A673 (cell line): ENCODE measurements at regions not wholly inside any gene's neighbourhood (a gene's known extent, or its start where the extent isn't known, plus 50 kb on each side); places are given as distances from the start of the nearest gene placed in this dataset.

ENCODE experiments used
- BruUV-seq: library from RNA; stranded (reverse); fragments of 400-500 nt; replicated peaks from 2 replicates; lab custom pipeline; 2021; lab: Mats Ljungman, UMichigan
- CTCF ChIA-PET: fragments of 300-600 bp; sonication (Branson Sonifier 250); formaldehyde crosslinking; loops from one replicate; lab custom pipeline; 2022; ENCODE audit warnings: antibody characterized with exemption; lab: Charles Lee
- POLR2A ChIA-PET: fragments of 300-600 bp; sonication (Branson Sonifier 250); formaldehyde crosslinking; loops from one replicate; lab custom pipeline; 2022; ENCODE audit warnings: antibody characterized with exemption; ENCODE audit not compliant: low non-redundant PET; lab: Charles Lee
- DNase-seq: peaks from one replicate; pipeline ENCODE4 v3.0.0-alpha.2; 2015; ENCODE audit warnings: low spot score
- H3K27ac ChIP-seq: fragments of 200-600 bp; sonication (generic); 2 replicates; pipeline ENCODE4 v1.5.1; 2016; ENCODE audit warnings: mixed run types, low read depth, mild to moderate bottlenecking, mixed read lengths, antibody characterized with exemption, low read length; ENCODE audit not compliant: poor library complexity, severe bottlenecking
- H3K27me3 ChIP-seq: fragments of 200-600 bp; sonication (generic); replicated peaks from 2 replicates; pipeline ENCODE4 v1.6.1; 2017; ENCODE audit warnings: mixed run types, low read depth, mild to moderate bottlenecking, mixed read lengths, antibody characterized with exemption, low read length; ENCODE audit not compliant: insufficient read depth, poor library complexity
- H3K36me3 ChIP-seq: fragments of 200-600 bp; sonication (generic); 2 replicates; pipeline ENCODE4 v1.6.1; 2016; ENCODE audit warnings: mixed run types, mild to moderate bottlenecking, mixed read lengths, antibody characterized with exemption, low read length; ENCODE audit not compliant: insufficient read depth, poor library complexity, severe bottlenecking
- H3K4me1 ChIP-seq: fragments of 200-600 bp; sonication (generic); 2 replicates; pipeline ENCODE4 v1.6.1; 2017; ENCODE audit warnings: mixed run types, mild to moderate bottlenecking, mixed read lengths, antibody characterized with exemption, low read length; ENCODE audit not compliant: insufficient read depth, poor library complexity, severe bottlenecking
- H3K4me3 ChIP-seq: fragments of 200-600 bp; sonication (generic); 2 replicates; pipeline ENCODE4 v1.5.1; 2016; ENCODE audit warnings: low read depth, mixed run types, mild to moderate bottlenecking, mixed read lengths, low read length; ENCODE audit not compliant: poor library complexity, severe bottlenecking
- H3K9me3 ChIP-seq: fragments of 200-600 bp; sonication (generic); 2 replicates; pipeline ENCODE4 v1.6.1; 2016; ENCODE audit warnings: mixed run types, low read depth, mild to moderate bottlenecking, mixed read lengths, antibody characterized with exemption, low read length; ENCODE audit not compliant: poor library complexity, severe bottlenecking
- EZH2 ChIP-seq: fragments of 200-600 bp; sonication (generic); IDR thresholded peaks from 2 replicates; pipeline ENCODE4 v1.6.1; 2017; ENCODE audit warnings: borderline replicate concordance, low read depth, mild to moderate bottlenecking, mixed read lengths, antibody characterized with exemption, low read length; ENCODE audit not compliant: poor library complexity, severe bottlenecking
- intact Hi-C: fragments of 100-400 bp; cut with micrococcal nuclease; formaldehyde crosslinking; loops from one replicate; pipeline ENCODE4 v1.10.0; 2022; ENCODE audit not compliant: unreplicated experiment
- TF ChIP-seq, protein P1 (sequence below): fragments of 300-800, 200-600 bp; sonication (generic); conservative IDR thresholded peaks from 2 replicates; pipeline ENCODE4 v1.5.1; 2017; ENCODE audit warnings: low read depth, mild to moderate bottlenecking, antibody characterized with exemption, low read length, moderate library complexity, mixed read lengths

DNA sequence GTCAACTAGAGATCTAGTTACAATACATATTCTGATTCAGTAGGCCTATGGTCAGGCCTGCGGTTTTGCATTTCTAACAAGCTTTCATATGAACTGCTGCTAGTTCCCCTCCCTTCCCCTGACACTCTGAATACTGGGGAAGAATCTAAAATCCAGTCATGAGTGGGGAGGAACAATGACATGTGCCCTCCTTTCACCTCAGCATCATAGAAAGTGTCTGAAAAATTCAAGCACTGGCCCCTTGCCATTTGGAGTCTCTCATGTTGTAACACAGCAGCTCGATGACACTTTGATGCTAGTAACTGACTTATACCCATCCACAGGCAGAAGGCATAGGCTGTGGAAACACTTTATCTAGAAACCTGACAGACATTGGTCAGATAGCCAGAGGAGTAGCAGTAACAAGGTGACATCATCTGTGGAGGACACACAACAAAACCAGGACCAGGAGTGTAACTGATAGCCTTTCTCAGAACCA is 161.9 kb upstream of the RASSF8 start:
- H3K4me3 ChIP-seq: no peak overlapping the region
- ChIA-PET CTCF (no interaction called here), POLR2A (no interaction called here)
- intact Hi-C loops: no loop called here
- no TSS peak for BruUV-seq
- TF ChIP-seq EZH2: no peak
- TF ChIP-seq, protein P1, sequence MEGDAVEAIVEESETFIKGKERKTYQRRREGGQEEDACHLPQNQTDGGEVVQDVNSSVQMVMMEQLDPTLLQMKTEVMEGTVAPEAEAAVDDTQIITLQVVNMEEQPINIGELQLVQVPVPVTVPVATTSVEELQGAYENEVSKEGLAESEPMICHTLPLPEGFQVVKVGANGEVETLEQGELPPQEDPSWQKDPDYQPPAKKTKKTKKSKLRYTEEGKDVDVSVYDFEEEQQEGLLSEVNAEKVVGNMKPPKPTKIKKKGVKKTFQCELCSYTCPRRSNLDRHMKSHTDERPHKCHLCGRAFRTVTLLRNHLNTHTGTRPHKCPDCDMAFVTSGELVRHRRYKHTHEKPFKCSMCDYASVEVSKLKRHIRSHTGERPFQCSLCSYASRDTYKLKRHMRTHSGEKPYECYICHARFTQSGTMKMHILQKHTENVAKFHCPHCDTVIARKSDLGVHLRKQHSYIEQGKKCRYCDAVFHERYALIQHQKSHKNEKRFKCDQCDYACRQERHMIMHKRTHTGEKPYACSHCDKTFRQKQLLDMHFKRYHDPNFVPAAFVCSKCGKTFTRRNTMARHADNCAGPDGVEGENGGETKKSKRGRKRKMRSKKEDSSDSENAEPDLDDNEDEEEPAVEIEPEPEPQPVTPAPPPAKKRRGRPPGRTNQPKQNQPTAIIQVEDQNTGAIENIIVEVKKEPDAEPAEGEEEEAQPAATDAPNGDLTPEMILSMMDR: no peak
- H3K4me1 ChIP-seq: peaks cover 11% of the 10 kb centered on the region
- H3K36me3 ChIP-seq: no peaks in the 10 kb centered on the region
- no peaks in the 10 kb centered on the region for H3K27me3 ChIP-seq
- no peaks in the 10 kb centered on the region for H3K9me3 ChIP-seq
- H3K27ac ChIP-seq: no peak overlapping the region
- no peak for DNase-seq

DNA sequence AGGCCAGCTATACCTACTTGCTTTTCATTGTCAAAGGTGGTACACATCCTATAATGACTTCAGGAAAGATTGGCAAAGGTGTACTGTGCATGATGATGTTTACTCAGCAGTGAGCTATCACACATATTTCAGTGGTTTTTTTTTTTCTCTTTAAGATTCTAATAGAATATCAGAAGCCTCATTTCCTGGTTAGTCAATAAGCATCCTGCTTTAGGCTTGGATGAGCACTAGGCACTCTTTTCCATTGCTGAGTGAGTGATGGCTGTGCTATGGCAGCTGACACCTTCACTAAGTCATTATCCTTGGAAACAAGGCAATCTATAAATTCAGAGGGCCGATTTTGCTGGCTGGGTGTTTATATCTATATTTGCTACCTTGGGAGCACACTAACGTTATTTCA is 161.1 kb upstream of the RASSF8 start:
- no peaks in the 10 kb centered on the region for H3K27me3 ChIP-seq
- CTCF ChIA-PET: no interaction called here

DNA sequence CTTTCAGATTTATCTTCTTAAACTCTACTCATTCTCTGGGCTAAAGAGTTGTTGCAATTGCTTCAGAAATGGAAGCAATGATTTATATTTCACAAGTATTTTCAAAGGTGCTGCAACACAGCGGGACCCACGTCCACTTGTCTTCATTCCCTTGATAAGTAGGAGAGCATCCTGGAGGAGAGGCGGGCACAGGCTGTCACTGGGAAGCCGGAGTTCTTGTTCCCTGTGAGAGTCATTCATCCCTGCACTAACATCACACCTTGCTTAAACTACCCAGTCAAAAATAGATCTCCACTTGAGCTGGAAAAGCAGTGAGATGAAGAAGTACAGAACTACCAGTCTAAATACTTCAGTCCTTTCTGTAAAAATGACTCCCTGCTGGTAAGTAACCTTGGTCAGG is 160.5 kb upstream of the RASSF8 start:
- Histone ChIP-seq H3K27ac (no peak overlapping the region), H3K9me3 (no peaks in the 10 kb centered on the region), H3K27me3 (no peaks in the 10 kb centered on the region), H3K4me3 (no peak overlapping the region), H3K4me1 (peaks cover 18% of the 10 kb centered on the region), H3K36me3 (no peaks in the 10 kb centered on the region)
- TF ChIP-seq EZH2: no peak
- TF ChIP-seq, protein P1: no peak
- CTCF ChIA-PET: no interaction called here
- DNase-seq: no peak
- no TSS peak for BruUV-seq
- intact Hi-C loops: no loop called here
- POLR2A ChIA-PET: no interaction called here

More for the DNA sequence above, 161.1 kb upstream of the RASSF8 start:
- BruUV-seq: no TSS peak
- POLR2A ChIA-PET: no interaction called here
- H3K9me3 ChIP-seq: no peaks in the 10 kb centered on the region
- intact Hi-C loops: no loop called here
- no peak for DNase-seq
- no peak overlapping the region for H3K27ac ChIP-seq
- H3K36me3 ChIP-seq: no peaks in the 10 kb centered on the region
- H3K4me3 ChIP-seq: no peak overlapping the region
- no peak for TF ChIP-seq EZH2
- TF ChIP-seq, protein P1: no peak
- peaks cover 18% of the 10 kb centered on the region for H3K4me1 ChIP-seq
